RWPE1 (cell line): ENCODE measurements at regions not wholly inside any gene's neighbourhood (a gene's known extent, or its start where the extent isn't known, plus 50 kb on each side); places are given as distances from the start of the nearest gene placed in this dataset.

Source experiments
- CTCF ChIA-PET: fragments of 350-600 bp; sonication (Branson Sonifier 250); formaldehyde crosslinking; extraction: SDS; loops from one replicate; lab custom pipeline; 2021; lab: Yijun Ruan, JAX
- POLR2A ChIA-PET: fragments of 400-600 bp; formaldehyde crosslinking; extraction: SDS; loops from one replicate; lab custom pipeline; 2020; ENCODE audit warnings: antibody characterized with exemption; ENCODE audit not compliant: low non-redundant PET; lab: Yijun Ruan, JAX
- DNase-seq: peaks from one replicate; pipeline ENCODE4 v3.0.0; 2012; ENCODE audit warnings: low spot score
- H3K27ac ChIP-seq: fragments of 450-650 bp; 2 replicates; pipeline ENCODE4 v1.5.1; 2017
- TF ChIP-seq, protein P1 (sequence below): fragments of 450-650 bp; conservative IDR thresholded peaks from 2 replicates; pipeline ENCODE4 v1.5.1; 2017; ENCODE audit warnings: low read depth, mild to moderate bottlenecking

DNA sequence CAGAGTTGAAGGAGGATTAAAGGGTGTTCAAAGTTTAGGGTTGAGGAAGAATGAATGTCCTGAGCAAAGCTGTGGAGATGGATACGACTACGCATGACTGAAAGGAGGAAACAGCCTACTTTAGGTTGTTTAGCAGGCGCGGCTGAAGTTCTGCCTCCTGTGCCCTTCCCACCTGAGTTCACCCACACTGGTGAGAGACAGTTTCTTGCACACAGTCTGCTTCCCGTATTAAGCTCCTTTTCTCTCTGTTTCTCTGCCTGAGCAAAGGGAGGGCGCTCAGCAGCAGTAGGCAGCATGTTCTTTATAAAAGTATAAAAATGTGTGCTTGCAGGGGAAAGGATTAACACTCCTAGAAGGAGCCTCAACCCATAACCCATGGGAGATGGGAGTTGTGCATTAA is 224.0 kb upstream of the SMARCA2 start:
- POLR2A ChIA-PET, result no interaction called here
- no peak for DNase-seq
- H3K27ac ChIP-seq, result no peak overlapping the region
- TF ChIP-seq, protein P1, sequence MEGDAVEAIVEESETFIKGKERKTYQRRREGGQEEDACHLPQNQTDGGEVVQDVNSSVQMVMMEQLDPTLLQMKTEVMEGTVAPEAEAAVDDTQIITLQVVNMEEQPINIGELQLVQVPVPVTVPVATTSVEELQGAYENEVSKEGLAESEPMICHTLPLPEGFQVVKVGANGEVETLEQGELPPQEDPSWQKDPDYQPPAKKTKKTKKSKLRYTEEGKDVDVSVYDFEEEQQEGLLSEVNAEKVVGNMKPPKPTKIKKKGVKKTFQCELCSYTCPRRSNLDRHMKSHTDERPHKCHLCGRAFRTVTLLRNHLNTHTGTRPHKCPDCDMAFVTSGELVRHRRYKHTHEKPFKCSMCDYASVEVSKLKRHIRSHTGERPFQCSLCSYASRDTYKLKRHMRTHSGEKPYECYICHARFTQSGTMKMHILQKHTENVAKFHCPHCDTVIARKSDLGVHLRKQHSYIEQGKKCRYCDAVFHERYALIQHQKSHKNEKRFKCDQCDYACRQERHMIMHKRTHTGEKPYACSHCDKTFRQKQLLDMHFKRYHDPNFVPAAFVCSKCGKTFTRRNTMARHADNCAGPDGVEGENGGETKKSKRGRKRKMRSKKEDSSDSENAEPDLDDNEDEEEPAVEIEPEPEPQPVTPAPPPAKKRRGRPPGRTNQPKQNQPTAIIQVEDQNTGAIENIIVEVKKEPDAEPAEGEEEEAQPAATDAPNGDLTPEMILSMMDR, result no peak
- CTCF ChIA-PET, result interaction anchor here (0.6 kb wide), 1 partner anchor 183 kb away, joined by 11 read pairs; no protein-coding TSS in a partner anchor

DNA sequence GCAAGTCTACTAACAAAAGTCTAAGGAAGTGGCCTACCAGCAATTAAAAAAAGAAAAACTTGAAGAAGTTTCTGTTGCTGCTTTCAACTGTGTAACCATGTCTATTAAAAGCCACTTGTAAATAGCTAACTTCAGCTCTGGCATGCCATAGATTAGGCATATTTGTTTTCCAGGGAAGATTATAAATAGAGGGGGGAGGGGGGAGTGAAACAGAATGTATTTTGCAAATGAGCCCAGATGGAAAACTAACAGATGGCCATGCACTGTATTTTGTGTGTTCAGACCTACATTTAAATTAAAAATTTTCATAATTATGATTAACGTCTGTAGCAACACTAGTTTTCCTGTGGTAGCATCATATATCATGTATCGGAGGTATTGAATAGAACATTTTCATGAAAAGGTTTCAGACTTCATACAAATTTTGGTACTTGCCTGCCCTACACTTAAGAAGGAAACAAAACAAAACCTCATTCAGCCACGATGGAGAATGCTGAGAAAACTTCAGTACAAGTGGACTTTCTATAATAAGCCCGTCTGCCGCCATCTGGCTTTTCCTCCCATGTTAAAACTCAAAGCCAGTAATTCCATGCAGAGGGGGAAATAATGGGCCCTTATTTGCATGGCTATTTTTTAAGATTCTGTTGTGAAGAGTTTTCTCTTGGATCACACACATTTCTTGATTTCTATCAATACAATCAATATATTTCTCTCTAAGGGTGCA is 220.4 kb upstream of the SMARCA2 start:
- CTCF ChIA-PET, result no interaction called here
- POLR2A ChIA-PET, result no interaction called here
- DNase-seq, result no peak
- TF ChIP-seq, protein P1, result no peak
- H3K27ac ChIP-seq, result no peak overlapping the region

DNA sequence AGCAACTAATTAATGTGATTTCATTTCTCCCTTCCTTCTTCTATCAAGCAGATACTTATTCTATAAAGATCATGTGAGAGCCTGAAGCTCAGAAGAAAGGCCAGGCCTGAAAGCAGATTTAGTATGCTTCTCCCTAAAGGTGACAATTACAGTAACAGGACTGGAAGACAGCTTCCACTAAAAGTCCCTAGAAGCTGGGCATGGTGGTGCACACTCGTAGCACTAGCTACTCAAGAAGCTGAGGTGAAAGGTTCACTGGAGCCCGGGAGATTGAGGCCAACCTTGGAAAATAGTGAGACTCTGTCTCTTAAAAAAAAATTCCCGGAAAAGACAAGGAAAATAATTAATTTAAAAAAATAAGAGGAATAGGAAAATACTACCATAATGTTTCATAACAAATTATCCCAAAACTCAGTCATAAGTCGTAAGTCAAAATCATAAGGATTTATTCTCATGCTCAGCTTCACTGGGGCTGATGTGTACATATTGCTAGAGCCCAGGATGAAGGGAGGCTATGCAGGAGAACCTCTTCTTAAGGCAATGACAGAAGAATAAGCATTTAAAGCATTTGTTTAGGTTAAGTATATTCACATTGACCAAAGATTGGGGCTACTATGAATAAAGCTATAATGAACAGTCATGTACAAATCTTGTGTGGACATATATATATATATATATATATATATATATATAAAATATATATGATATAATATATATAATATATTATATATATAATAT is 210.8 kb upstream of the SMARCA2 start:
- H3K27ac ChIP-seq, result no peak overlapping the region
- ChIA-PET POLR2A (no interaction called here), CTCF (no interaction called here)
- DNase-seq, result no peak
- TF ChIP-seq, protein P1, result no peak

DNA sequence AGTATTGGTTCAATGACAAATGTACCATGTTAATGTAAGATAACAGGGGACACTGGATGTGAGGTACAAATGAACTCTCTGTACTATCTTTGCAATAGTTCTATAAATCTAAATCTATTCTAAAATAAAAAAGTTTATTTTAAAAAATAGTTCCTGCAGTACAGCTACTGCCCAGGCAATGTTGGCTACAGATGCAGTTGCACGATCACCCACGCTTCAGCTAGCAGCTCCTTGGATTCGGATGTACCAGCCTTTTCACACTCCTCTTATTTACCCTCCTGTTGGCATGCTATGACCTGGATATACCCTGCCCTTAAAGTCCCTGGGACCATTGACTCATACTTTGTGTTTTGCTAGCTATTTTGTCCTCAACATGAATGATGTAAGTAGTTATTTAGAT is 185.4 kb upstream of the SMARCA2 start:
- CTCF ChIA-PET, result no interaction called here
- TF ChIP-seq, protein P1, result no peak
- no peak overlapping the region for H3K27ac ChIP-seq
- POLR2A ChIA-PET, result no interaction called here
- no peak for DNase-seq

DNA sequence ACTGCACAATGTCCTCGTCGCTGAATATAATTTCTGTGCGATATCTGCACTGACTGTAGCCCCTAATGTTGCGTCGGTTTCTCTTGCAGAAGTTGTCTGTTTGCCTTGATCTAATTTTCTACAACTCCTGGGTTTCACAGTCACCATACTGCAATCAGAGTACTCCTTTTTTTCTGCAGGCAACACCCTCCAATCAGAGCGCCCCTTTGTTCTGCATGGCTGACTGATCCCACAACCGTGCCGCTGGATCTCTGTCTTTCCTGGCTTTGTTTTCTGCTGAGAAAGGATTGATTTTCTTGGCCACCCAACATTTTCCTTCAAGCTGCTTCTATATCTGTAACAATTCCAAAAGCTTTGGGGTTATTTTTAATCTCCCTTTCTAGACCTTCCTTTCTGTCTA is 182.2 kb upstream of the SMARCA2 start:
- ChIA-PET CTCF (no interaction called here), POLR2A (no interaction called here)
- no peak overlapping the region for H3K27ac ChIP-seq
- DNase-seq, result no peak
- TF ChIP-seq, protein P1, result no peak

DNA sequence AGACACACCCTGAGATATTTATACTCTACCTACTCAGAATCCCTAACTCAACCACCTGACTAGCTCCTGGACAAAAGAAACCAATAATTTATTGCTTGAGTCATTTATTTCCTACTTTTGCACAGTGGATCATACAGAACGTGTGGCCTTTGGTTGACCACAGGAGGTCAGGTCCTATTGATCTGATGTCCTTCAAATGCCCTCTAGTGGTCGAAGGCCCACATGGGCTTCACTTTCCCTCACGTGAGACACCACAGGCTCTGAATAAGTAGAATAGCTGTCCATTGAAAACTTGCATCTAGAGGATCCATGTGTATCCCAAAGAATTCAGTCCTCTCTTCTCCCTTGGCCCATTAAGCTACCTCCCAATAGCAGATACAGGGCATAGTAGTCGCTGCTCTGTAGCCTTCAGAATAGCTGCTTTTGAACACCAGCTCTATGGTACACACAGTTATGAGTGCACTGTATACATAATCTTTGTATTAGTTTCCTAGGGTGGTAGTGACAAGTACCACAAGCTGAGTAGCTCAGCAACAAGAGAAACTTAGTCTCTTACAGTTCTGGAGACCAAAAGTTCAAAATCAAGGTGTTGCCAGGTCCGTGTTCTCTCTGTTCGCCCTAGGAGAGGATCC is 177.6 kb upstream of the SMARCA2 start:
- peak; percentile 2 for DNase-seq
- TF ChIP-seq, protein P1, result peak; percentile 36
- POLR2A ChIA-PET, result no interaction called here
- CTCF ChIA-PET, result interaction anchor here (0.7 kb wide), 1 partner anchor 14 kb away, joined by 3 read pairs; no protein-coding TSS in a partner anchor
- H3K27ac ChIP-seq, result no peak overlapping the region
